CD4-positive, alpha-beta T cell treated with Interleukin-6 at 100 ng/mL for 8 hours (primary cell): ENCODE measurements at regions not wholly inside any gene's neighbourhood (a gene's known extent, or its start where the extent isn't known, plus 50 kb on each side); places are given as distances from the start of the nearest gene placed in this dataset.

Experiments
- DNase-seq: peaks from one replicate; pipeline ENCODE4 v3.0.0-alpha.2; 2020; ENCODE audit warnings: mixed read lengths, low spot score

GRCh38 chr1:208541225-208541855 is 297.2 kb upstream of the PLXNA2 start:
- no peak for DNase-seq

GRCh38 chr1:208542309-208542708 is 298.1 kb upstream of the PLXNA2 start:
- no peak for DNase-seq

GRCh38 chr1:208544053-208544452 is 299.9 kb upstream of the PLXNA2 start:
- no peak for DNase-seq

GRCh38 chr1:208544794-208545193 is 300.6 kb upstream of the PLXNA2 start:
- no peak for DNase-seq

- no peak for DNase-seq
These were observed 306.8 kb upstream of the PLXNA2 start for GRCh38 chr1:208551024-208551423.

- no peak for DNase-seq
These were observed 307.6 kb upstream of the PLXNA2 start for GRCh38 chr1:208551633-208552320.

- DNase-seq: no peak
These were observed 308.7 kb upstream of the PLXNA2 start for GRCh38 chr1:208552928-208553327.

GRCh38 chr1:208556461-208556860 is 312.3 kb upstream of the PLXNA2 start:
- no peak for DNase-seq

GRCh38 chr1:208557046-208557722 is 313.0 kb upstream of the PLXNA2 start:
- DNase-seq: no peak

GRCh38 chr1:208557723-208558094 is 313.5 kb upstream of the PLXNA2 start:
- no peak for DNase-seq

- DNase-seq: no peak
These were observed 315.6 kb upstream of the PLXNA2 start for GRCh38 chr1:208559597-208560329.

GRCh38 chr1:208562151-208562960 is 318.2 kb upstream of the PLXNA2 start:
- DNase-seq: no peak

- no peak for DNase-seq
These were observed 320.3 kb upstream of the PLXNA2 start for GRCh38 chr1:208564466-208564865.

- DNase-seq: no peak
These were observed 321.7 kb upstream of the PLXNA2 start for GRCh38 chr1:208565756-208566440.

GRCh38 chr1:208569181-208569580 is 325.0 kb upstream of the PLXNA2 start:
- DNase-seq: no peak

GRCh38 chr1:208570362-208570761 is 326.2 kb upstream of the PLXNA2 start:
- no peak for DNase-seq

- no peak for DNase-seq
These were observed 332.2 kb upstream of the PLXNA2 start for GRCh38 chr1:208576425-208576824.

GRCh38 chr1:208577381-208577905 is 333.3 kb upstream of the PLXNA2 start:
- no peak for DNase-seq

- no peak for DNase-seq
These were observed 337.0 kb upstream of the PLXNA2 start for GRCh38 chr1:208581209-208581608.

- no peak for DNase-seq
These were observed 337.5 kb upstream of the PLXNA2 start for GRCh38 chr1:208581667-208582066.

- DNase-seq: no peak
These were observed 340.1 kb upstream of the PLXNA2 start for GRCh38 chr1:208584167-208584755.
